IPS DF 6.9 (cell line): ENCODE measurements at regions not wholly inside any gene's neighbourhood (a gene's known extent, or its start where the extent isn't known, plus 50 kb on each side); places are given as distances from the start of the nearest gene placed in this dataset.

Source experiments
- DNase-seq: peaks from one replicate; pipeline ENCODE4 v3.0.0-alpha.2; 2013; ENCODE audit warnings: low read depth, low spot score
- H3K27ac ChIP-seq: one replicate; pipeline ENCODE4 v1.5.1; 2013; ENCODE audit warnings: low read length, control low read depth
- H3K27me3 ChIP-seq: 2 replicates; pipeline ENCODE4 v1.6.1; 2013; ENCODE audit warnings: mild to moderate bottlenecking, low read length; ENCODE audit not compliant: control insufficient read depth, insufficient read depth
- H3K36me3 ChIP-seq: 2 replicates; pipeline ENCODE4 v1.6.1; 2013; ENCODE audit warnings: low read length; ENCODE audit not compliant: control insufficient read depth, insufficient read depth
- H3K4me1 ChIP-seq: 2 replicates; pipeline ENCODE4 v1.6.1; 2013; ENCODE audit warnings: low read length; ENCODE audit not compliant: control insufficient read depth, insufficient read depth
- H3K4me3 ChIP-seq: 2 replicates; pipeline ENCODE4 v1.5.1; 2013; ENCODE audit warnings: mild to moderate bottlenecking, low read length
- H3K9me3 ChIP-seq: 2 replicates; pipeline ENCODE4 v1.6.1; 2013; ENCODE audit warnings: low read length, inconsistent platforms; ENCODE audit not compliant: control insufficient read depth, insufficient read depth
- WGBS: extraction: QIAGEN DNeasy Blood & Tissue Kit; methylation state at CpG from one replicate; pipeline ENCODE4 v1.1.7; 2013; ENCODE audit warnings: mixed read lengths, missing lambda C conversion rate; ENCODE audit not compliant: insufficient read length, insufficient coverage; 5-methylcytosine and 5-hydroxymethylcytosine counted together

- no peak for DNase-seq
- WGBS = no CpG with 5 or more reads among the region's 10 CpGs
- Histone ChIP-seq H3K4me1 (peaks cover 1% of the 10 kb centered on the region; the same call in 1 of the 2 replicates), H3K4me3 (no peak overlapping the region), H3K36me3 (no peaks in the 10 kb centered on the region), H3K27me3 (no peaks in the 10 kb centered on the region), H3K27ac (no peak overlapping the region), H3K9me3 (no peaks in the 10 kb centered on the region)
These were observed 70.6 kb upstream of the OLFM1 start for GRCh38 chr9:135016876-135017275.

GRCh38 chr9:135017899-135018298, 69.6 kb upstream of the OLFM1 start:
- Histone ChIP-seq H3K4me3 (no peak overlapping the region), H3K4me1 (peaks cover under 1% of the 10 kb centered on the region; the same call in 1 of the 2 replicates), H3K27ac (no peak overlapping the region), H3K27me3 (no peaks in the 10 kb centered on the region), H3K9me3 (no peaks in the 10 kb centered on the region), H3K36me3 (no peaks in the 10 kb centered on the region)
- DNase-seq = no peak
- no CpG with 5 or more reads among the region's 4 CpGs for WGBS

GRCh38 chr9:135018306-135018915, 69.1 kb upstream of the OLFM1 start:
- H3K4me3 ChIP-seq = no peak overlapping the region
- WGBS = no CpG with 5 or more reads among the region's 13 CpGs

GRCh38 chr9:135019224-135019623, 68.2 kb upstream of the OLFM1 start:
- WGBS = no CpG with 5 or more reads among the region's 5 CpGs
- no peaks in the 10 kb centered on the region for H3K36me3 ChIP-seq
- DNase-seq = no peak
- H3K27me3 ChIP-seq = no peaks in the 10 kb centered on the region
- no peaks in the 10 kb centered on the region for H3K9me3 ChIP-seq
- H3K27ac ChIP-seq = no peak overlapping the region
- no peak overlapping the region for H3K4me3 ChIP-seq
- H3K4me1 ChIP-seq = no peaks in the 10 kb centered on the region; the same call in 1 of the 2 replicates

More at GRCh38 chr9:135018306-135018915, 69.1 kb upstream of the OLFM1 start:
- H3K27me3 ChIP-seq = no peaks in the 10 kb centered on the region
- no peaks in the 10 kb centered on the region for H3K9me3 ChIP-seq
- H3K4me1 ChIP-seq = no peaks in the 10 kb centered on the region; the same call in 1 of the 2 replicates
- H3K27ac ChIP-seq = no peak overlapping the region
- H3K36me3 ChIP-seq = no peaks in the 10 kb centered on the region
- no peak for DNase-seq

- DNase-seq = no peak
- Histone ChIP-seq H3K27ac (no peak overlapping the region), H3K27me3 (no peaks in the 10 kb centered on the region), H3K4me3 (no peak overlapping the region), H3K4me1 (no peaks in the 10 kb centered on the region; the same call in 1 of the 2 replicates), H3K36me3 (no peaks in the 10 kb centered on the region), H3K9me3 (no peaks in the 10 kb centered on the region)
- WGBS = no CpG with 5 or more reads among the region's 24 CpGs
These were observed 66.7 kb upstream of the OLFM1 start for GRCh38 chr9:135020481-135021392.

- no peak overlapping the region for H3K4me3 ChIP-seq
- H3K4me1 ChIP-seq = no peaks in the 10 kb centered on the region; the same call in 1 of the 2 replicates
- no peak for DNase-seq
- H3K27ac ChIP-seq = no peak overlapping the region
- H3K27me3 ChIP-seq = no peaks in the 10 kb centered on the region
- WGBS = no CpG with 5 or more reads among the region's 8 CpGs
- H3K9me3 ChIP-seq = no peaks in the 10 kb centered on the region
- no peaks in the 10 kb centered on the region for H3K36me3 ChIP-seq
These were observed 66.1 kb upstream of the OLFM1 start for GRCh38 chr9:135021393-135021789.

- WGBS = no CpG with 5 or more reads among the region's 18 CpGs
- Histone ChIP-seq H3K4me3 (no peak overlapping the region), H3K27me3 (no peaks in the 10 kb centered on the region), H3K4me1 (no peaks in the 10 kb centered on the region; the same call in 1 of the 2 replicates), H3K9me3 (no peaks in the 10 kb centered on the region), H3K36me3 (no peaks in the 10 kb centered on the region), H3K27ac (no peak overlapping the region)
- no peak for DNase-seq
These were observed 65.1 kb upstream of the OLFM1 start for GRCh38 chr9:135022191-135022870.

- Histone ChIP-seq H3K4me3 (no peak overlapping the region), H3K27me3 (no peaks in the 10 kb centered on the region), H3K4me1 (no peaks in the 10 kb centered on the region; the same call in 1 of the 2 replicates), H3K36me3 (no peaks in the 10 kb centered on the region), H3K27ac (no peak overlapping the region), H3K9me3 (no peaks in the 10 kb centered on the region)
- no peak for DNase-seq
- no CpG with 5 or more reads among the region's 9 CpGs for WGBS
These were observed 64.2 kb upstream of the OLFM1 start for GRCh38 chr9:135023088-135023785.

- DNase-seq = no peak
- Histone ChIP-seq H3K4me3 (no peak overlapping the region), H3K36me3 (no peaks in the 10 kb centered on the region), H3K4me1 (no peaks in the 10 kb centered on the region), H3K27ac (no peak overlapping the region), H3K9me3 (no peaks in the 10 kb centered on the region), H3K27me3 (no peaks in the 10 kb centered on the region)
- WGBS = no CpG with 5 or more reads among the region's 15 CpGs
These were observed 63.6 kb upstream of the OLFM1 start for GRCh38 chr9:135023786-135024405.
